ENCODE measurements at regions not wholly inside any gene's neighbourhood (a gene's known extent, or its start where the extent isn't known, plus 50 kb on each side); places are given as distances from the start of the nearest gene placed in this dataset.

DNA sequence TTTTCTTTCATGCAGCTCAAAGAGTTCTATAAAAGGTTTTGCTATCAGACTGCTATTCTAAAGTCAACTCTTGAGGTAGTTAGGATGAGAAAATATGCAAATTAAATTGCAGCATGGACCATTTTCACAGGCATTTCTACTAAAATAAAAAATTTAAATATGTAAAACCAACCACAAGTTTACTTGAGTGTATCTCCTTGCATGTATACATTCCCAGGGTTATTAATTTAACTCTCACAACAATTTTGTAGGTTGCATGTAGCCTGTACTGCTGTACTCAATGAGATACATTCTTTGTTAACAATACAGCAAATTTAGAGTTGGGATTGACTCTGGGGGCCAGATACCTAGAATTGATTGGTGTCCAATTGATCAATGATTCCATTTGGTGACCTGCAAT, 265.8 kb downstream of the MED10 start:
- no peak overlapping the region for H3K4me3 Mint-ChIP-seq (ENCODE audit: unreplicated experiment)
- Histone ChIP-seq H3K4me2 (ENCODE audit: low read length) (no peak overlapping the region), H3K27ac (ENCODE audit: low read depth, low read length) (no peak overlapping the region), H3K4me1 (ENCODE audit: insufficient read depth, low read length) (no peaks in the 10 kb centered on the region), H3K79me2 (ENCODE audit: insufficient read depth, low read length) (no peaks in the 10 kb centered on the region), H3K36me3 (ENCODE audit: insufficient read depth, low read length) (no peaks in the 10 kb centered on the region), H2AFZ (ENCODE audit: low read depth, low read length) (no peak overlapping the region), H4K20me1 (ENCODE audit: insufficient read depth, low read length) (no peaks in the 10 kb centered on the region), H3K27me3 (ENCODE audit: insufficient read depth, low read length) (no peaks in the 10 kb centered on the region), H3K9ac (ENCODE audit: low read length) (no peak overlapping the region), H3K9me3 (ENCODE audit: insufficient read depth, low read depth, low read length) (peaks cover 3% of the 10 kb centered on the region), H3K4me3 (ENCODE audit: insufficient read depth, low read depth, low read length) (no peak overlapping the region)
- TF ChIP-seq EZH2 (IDR thresholded peaks at IDR 0.05; ENCODE audit: insufficient read depth, low read length), result no peak
- TF ChIP-seq, protein P1, sequence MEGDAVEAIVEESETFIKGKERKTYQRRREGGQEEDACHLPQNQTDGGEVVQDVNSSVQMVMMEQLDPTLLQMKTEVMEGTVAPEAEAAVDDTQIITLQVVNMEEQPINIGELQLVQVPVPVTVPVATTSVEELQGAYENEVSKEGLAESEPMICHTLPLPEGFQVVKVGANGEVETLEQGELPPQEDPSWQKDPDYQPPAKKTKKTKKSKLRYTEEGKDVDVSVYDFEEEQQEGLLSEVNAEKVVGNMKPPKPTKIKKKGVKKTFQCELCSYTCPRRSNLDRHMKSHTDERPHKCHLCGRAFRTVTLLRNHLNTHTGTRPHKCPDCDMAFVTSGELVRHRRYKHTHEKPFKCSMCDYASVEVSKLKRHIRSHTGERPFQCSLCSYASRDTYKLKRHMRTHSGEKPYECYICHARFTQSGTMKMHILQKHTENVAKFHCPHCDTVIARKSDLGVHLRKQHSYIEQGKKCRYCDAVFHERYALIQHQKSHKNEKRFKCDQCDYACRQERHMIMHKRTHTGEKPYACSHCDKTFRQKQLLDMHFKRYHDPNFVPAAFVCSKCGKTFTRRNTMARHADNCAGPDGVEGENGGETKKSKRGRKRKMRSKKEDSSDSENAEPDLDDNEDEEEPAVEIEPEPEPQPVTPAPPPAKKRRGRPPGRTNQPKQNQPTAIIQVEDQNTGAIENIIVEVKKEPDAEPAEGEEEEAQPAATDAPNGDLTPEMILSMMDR (IDR thresholded peaks at IDR 0.05; ENCODE audit: insufficient read depth, low read depth, low read length), result no peak
- H3K27me3 Mint-ChIP-seq (ENCODE audit: low read depth, unreplicated experiment), result peaks cover 6% of the 10 kb centered on the region
- no peak for DNase-seq (ENCODE audit: low read depth)
- no peak overlapping the region for H3K27ac Mint-ChIP-seq (ENCODE audit: unreplicated experiment)
- H3K4me1 Mint-ChIP-seq (ENCODE audit: low read depth, unreplicated experiment), result no peaks in the 10 kb centered on the region
- no peaks in the 10 kb centered on the region for H3K36me3 Mint-ChIP-seq (ENCODE audit: low read depth, unreplicated experiment)
- H3K9me3 Mint-ChIP-seq (ENCODE audit: unreplicated experiment), result no peaks in the 10 kb centered on the region
- no peak for FAIRE-seq

- no peaks in the 10 kb centered on the region for H3K9me3 Mint-ChIP-seq (ENCODE audit: unreplicated experiment)
- Histone ChIP-seq H2AFZ (ENCODE audit: low read depth, low read length) (no peak overlapping the region), H3K9ac (ENCODE audit: low read length) (no peak overlapping the region), H3K4me1 (ENCODE audit: insufficient read depth, low read length) (no peaks in the 10 kb centered on the region), H3K4me3 (ENCODE audit: insufficient read depth, low read depth, low read length) (no peak overlapping the region), H3K79me2 (ENCODE audit: insufficient read depth, low read length) (no peaks in the 10 kb centered on the region), H3K4me2 (ENCODE audit: low read length) (no peak overlapping the region), H3K9me3 (ENCODE audit: insufficient read depth, low read depth, low read length) (peaks cover 3% of the 10 kb centered on the region), H3K27me3 (ENCODE audit: insufficient read depth, low read length) (no peaks in the 10 kb centered on the region), H3K36me3 (ENCODE audit: insufficient read depth, low read length) (no peaks in the 10 kb centered on the region), H4K20me1 (ENCODE audit: insufficient read depth, low read length) (no peaks in the 10 kb centered on the region), H3K27ac (ENCODE audit: low read depth, low read length) (no peak overlapping the region)
- H3K4me3 Mint-ChIP-seq (ENCODE audit: unreplicated experiment), result no peak overlapping the region
- DNase-seq (ENCODE audit: low read depth), result no peak
- no peak for FAIRE-seq
- TF ChIP-seq, protein P1 (IDR thresholded peaks at IDR 0.05; ENCODE audit: insufficient read depth, low read depth, low read length), result no peak
- no peak for TF ChIP-seq EZH2 (IDR thresholded peaks at IDR 0.05; ENCODE audit: insufficient read depth, low read length)
- H3K27me3 Mint-ChIP-seq (ENCODE audit: low read depth, unreplicated experiment), result peaks cover 6% of the 10 kb centered on the region
- H3K4me1 Mint-ChIP-seq (ENCODE audit: low read depth, unreplicated experiment), result no peaks in the 10 kb centered on the region
- no peak overlapping the region for H3K27ac Mint-ChIP-seq (ENCODE audit: unreplicated experiment)
- no peaks in the 10 kb centered on the region for H3K36me3 Mint-ChIP-seq (ENCODE audit: low read depth, unreplicated experiment)
Observed at GRCh38 chr5:6112125-6112524, 266.2 kb downstream of the MED10 start.

DNA sequence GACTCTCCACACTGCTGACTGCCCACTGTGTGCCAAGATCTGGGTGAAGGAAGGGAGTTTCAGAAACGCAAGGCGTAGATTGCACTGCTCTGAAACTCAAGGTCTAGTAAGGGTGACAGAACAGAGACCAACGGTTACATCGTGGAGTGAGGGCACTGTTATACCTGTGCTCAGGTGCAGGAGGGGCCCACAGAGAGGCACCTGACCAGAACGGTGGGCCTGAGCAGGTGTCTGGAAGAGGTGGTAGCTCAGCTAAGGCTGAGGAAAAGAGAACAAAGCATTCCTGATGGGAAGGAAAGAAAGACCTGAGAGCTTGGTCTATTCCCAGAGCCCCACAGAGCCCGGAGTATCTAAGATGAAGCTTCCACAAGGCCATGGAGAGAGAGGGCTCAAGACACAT, 267.2 kb downstream of the MED10 start:
- Histone ChIP-seq H2AFZ (ENCODE audit: low read depth, low read length) (no peak overlapping the region), H3K9ac (ENCODE audit: low read length) (no peak overlapping the region), H3K9me3 (ENCODE audit: insufficient read depth, low read depth, low read length) (peaks cover 3% of the 10 kb centered on the region), H4K20me1 (ENCODE audit: insufficient read depth, low read length) (no peaks in the 10 kb centered on the region), H3K27ac (ENCODE audit: low read depth, low read length) (no peak overlapping the region), H3K36me3 (ENCODE audit: insufficient read depth, low read length) (no peaks in the 10 kb centered on the region), H3K27me3 (ENCODE audit: insufficient read depth, low read length) (no peaks in the 10 kb centered on the region), H3K4me1 (ENCODE audit: insufficient read depth, low read length) (no peaks in the 10 kb centered on the region), H3K79me2 (ENCODE audit: insufficient read depth, low read length) (no peaks in the 10 kb centered on the region), H3K4me3 (ENCODE audit: insufficient read depth, low read depth, low read length) (no peak overlapping the region), H3K4me2 (ENCODE audit: low read length) (no peak overlapping the region)
- H3K27ac Mint-ChIP-seq (ENCODE audit: unreplicated experiment), result no peak overlapping the region
- H3K36me3 Mint-ChIP-seq (ENCODE audit: low read depth, unreplicated experiment), result no peaks in the 10 kb centered on the region
- no peaks in the 10 kb centered on the region for H3K4me1 Mint-ChIP-seq (ENCODE audit: low read depth, unreplicated experiment)
- no peak for FAIRE-seq
- no peak for DNase-seq (ENCODE audit: low read depth)
- no peak for TF ChIP-seq EZH2 (IDR thresholded peaks at IDR 0.05; ENCODE audit: insufficient read depth, low read length)
- TF ChIP-seq, protein P1 (IDR thresholded peaks at IDR 0.05; ENCODE audit: insufficient read depth, low read depth, low read length), result no peak
- peaks cover 6% of the 10 kb centered on the region for H3K27me3 Mint-ChIP-seq (ENCODE audit: low read depth, unreplicated experiment)
- H3K9me3 Mint-ChIP-seq (ENCODE audit: unreplicated experiment), result no peaks in the 10 kb centered on the region
- H3K4me3 Mint-ChIP-seq (ENCODE audit: unreplicated experiment), result no peak overlapping the region
